Progenitor cell of endocrine pancreas (in vitro differentiated cells): ENCODE measurements at regions not wholly inside any gene's neighbourhood (a gene's known extent, or its start where the extent isn't known, plus 50 kb on each side); places are given as distances from the start of the nearest gene placed in this dataset.
"Not testable (repeated sequence)": the region's sequence is repeated elsewhere in the genome, so short reads cannot be mapped to it uniquely, and the experiment has no call there.

Source experiments
- DNase-seq: peaks from one replicate; pipeline ENCODE4 v3.0.0; 2021; ENCODE audit warnings: low spot score; ENCODE audit not compliant: unreplicated experiment
- H3K27ac Mint-ChIP-seq: 2 replicates; pipeline ENCODE4 v1.8.0; 2021; ENCODE audit warnings: mild to moderate bottlenecking, moderate library complexity, mixed read lengths
- H3K27me3 Mint-ChIP-seq: 2 replicates; pipeline ENCODE4 v1.8.0; 2021; ENCODE audit warnings: mixed read lengths
- H3K36me3 Mint-ChIP-seq: 2 replicates; pipeline ENCODE4 v1.8.0; 2022; ENCODE audit warnings: mixed read lengths; ENCODE audit not compliant: insufficient read depth
- H3K4me1 Mint-ChIP-seq: 2 replicates; pipeline ENCODE4 v1.8.0; 2021; ENCODE audit warnings: low read depth, mixed read lengths
- H3K4me3 Mint-ChIP-seq: 2 replicates; pipeline ENCODE4 v1.8.0; 2021; ENCODE audit warnings: low read depth, mild to moderate bottlenecking, moderate library complexity, mixed read lengths
- H3K9me3 Mint-ChIP-seq: 2 replicates; pipeline ENCODE4 v1.8.0; 2021; ENCODE audit warnings: low read depth, mixed read lengths
- TF ChIP-seq, protein P1 (sequence below): fragments of 200-600 bp; sonication (generic); IDR thresholded peaks from one replicate; pipeline ENCODE4 v1.5.0; 2021; ENCODE audit warnings: antibody characterized with exemption, mild to moderate bottlenecking; ENCODE audit not compliant: unreplicated experiment

DNA sequence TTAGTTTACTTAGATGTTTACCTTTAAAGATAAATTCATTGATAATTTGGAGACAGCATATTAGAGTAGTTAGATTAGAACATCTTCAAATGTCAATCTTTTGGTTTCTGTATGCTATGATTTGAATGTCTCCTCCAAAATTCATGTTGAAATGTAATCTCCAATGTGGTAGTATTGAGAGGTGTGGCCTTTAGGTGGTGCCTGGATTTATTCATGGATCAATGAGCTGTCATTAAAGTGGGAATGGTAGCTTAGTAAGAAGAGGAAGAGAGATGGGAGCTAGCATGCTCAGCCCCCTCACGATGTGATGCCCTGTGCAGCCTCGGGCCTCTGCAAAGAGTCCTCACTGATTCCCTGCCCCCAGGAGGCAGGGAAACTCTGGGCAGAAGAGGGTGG, 133.6 kb upstream of the TUT7 start:
- no peak for DNase-seq
- Mint-ChIP-seq H3K9me3 (no peaks in the 10 kb centered on the region), H3K4me3 (no peak overlapping the region), H3K36me3 (no peaks in the 10 kb centered on the region), H3K27ac (no peak overlapping the region), H3K27me3 (peaks cover 6% of the 10 kb centered on the region), H3K4me1 (peaks cover 6% of the 10 kb centered on the region)
- TF ChIP-seq, protein P1, sequence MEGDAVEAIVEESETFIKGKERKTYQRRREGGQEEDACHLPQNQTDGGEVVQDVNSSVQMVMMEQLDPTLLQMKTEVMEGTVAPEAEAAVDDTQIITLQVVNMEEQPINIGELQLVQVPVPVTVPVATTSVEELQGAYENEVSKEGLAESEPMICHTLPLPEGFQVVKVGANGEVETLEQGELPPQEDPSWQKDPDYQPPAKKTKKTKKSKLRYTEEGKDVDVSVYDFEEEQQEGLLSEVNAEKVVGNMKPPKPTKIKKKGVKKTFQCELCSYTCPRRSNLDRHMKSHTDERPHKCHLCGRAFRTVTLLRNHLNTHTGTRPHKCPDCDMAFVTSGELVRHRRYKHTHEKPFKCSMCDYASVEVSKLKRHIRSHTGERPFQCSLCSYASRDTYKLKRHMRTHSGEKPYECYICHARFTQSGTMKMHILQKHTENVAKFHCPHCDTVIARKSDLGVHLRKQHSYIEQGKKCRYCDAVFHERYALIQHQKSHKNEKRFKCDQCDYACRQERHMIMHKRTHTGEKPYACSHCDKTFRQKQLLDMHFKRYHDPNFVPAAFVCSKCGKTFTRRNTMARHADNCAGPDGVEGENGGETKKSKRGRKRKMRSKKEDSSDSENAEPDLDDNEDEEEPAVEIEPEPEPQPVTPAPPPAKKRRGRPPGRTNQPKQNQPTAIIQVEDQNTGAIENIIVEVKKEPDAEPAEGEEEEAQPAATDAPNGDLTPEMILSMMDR = no peak

- Mint-ChIP-seq H3K9me3 (no peaks in the 10 kb centered on the region), H3K4me1 (peaks cover 6% of the 10 kb centered on the region), H3K4me3 (no peak overlapping the region), H3K27me3 (peaks cover 6% of the 10 kb centered on the region), H3K36me3 (no peaks in the 10 kb centered on the region), H3K27ac (no peak overlapping the region)
- no peak for DNase-seq
- TF ChIP-seq, protein P1 = peak; percentile 81
These were observed 133.0 kb upstream of the TUT7 start for GRCh38 chr9:86486891-86487837.

- Mint-ChIP-seq H3K4me3 (no peak overlapping the region), H3K9me3 (no peaks in the 10 kb centered on the region), H3K36me3 (no peaks in the 10 kb centered on the region), H3K27ac (no peak overlapping the region), H3K4me1 (peaks cover 2% of the 10 kb centered on the region), H3K27me3 (peaks cover 6% of the 10 kb centered on the region)
- DNase-seq = no peak
- TF ChIP-seq, protein P1 = no peak
These were observed 131.1 kb upstream of the TUT7 start for GRCh38 chr9:86485359-86485758.

DNA sequence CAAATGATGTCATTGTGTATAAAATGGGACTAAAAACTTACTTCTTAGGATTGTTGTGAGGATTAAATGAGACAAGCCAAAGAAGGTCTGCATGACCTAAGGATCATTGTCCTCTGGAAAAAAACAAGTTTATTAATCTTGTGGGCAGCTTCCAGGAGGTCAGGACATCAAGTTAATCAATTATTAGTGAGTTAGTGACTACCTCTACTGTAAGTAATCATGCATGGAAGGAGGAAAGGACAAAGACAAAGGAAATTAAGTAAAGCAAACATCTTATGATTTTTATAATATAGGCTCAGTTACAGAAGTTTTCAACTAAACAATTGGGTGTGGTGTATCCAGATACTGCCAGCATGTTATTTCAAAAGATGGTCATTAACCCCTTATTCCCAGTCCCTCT, 129.3 kb upstream of the TUT7 start:
- H3K27ac Mint-ChIP-seq = no peak overlapping the region
- H3K9me3 Mint-ChIP-seq = no peaks in the 10 kb centered on the region
- H3K4me1 Mint-ChIP-seq = peaks cover 2% of the 10 kb centered on the region

GRCh38 chr9:86481466-86481865, 127.3 kb upstream of the TUT7 start:
- no peaks in the 10 kb centered on the region for H3K9me3 Mint-ChIP-seq
- H3K4me3 Mint-ChIP-seq = no peak overlapping the region
- H3K27me3 Mint-ChIP-seq = peaks cover 5% of the 10 kb centered on the region
- TF ChIP-seq, protein P1 = no peak
- no peaks in the 10 kb centered on the region for H3K36me3 Mint-ChIP-seq
- H3K27ac Mint-ChIP-seq = no peak overlapping the region
- H3K4me1 Mint-ChIP-seq = no peaks in the 10 kb centered on the region
- DNase-seq = no peak

More for the DNA sequence above, 129.3 kb upstream of the TUT7 start:
- H3K36me3 Mint-ChIP-seq = no peaks in the 10 kb centered on the region
- TF ChIP-seq, protein P1 = no peak
- peaks cover 6% of the 10 kb centered on the region for H3K27me3 Mint-ChIP-seq
- no peak for DNase-seq
- H3K4me3 Mint-ChIP-seq = no peak overlapping the region

DNA sequence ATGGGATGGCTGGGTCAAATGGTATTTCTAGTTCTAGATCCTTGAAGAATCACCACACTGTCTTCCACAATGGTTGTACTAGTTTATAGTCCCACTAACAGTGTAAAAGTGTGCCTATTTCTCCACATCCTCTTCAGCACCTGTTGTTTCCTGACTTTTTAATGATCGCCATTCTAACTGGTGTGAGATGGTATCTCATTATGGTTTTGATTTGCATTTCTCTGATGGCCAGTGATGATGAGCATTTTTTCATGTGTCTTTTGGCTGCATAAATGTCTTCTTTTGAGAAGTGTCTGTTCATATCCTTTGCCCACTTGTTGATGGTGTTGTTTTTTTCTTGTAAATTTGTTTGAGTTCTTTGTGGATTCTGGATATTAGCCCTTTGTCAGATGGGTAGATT, 121.0 kb upstream of the TUT7 start:
- not testable (repeated sequence) for H3K4me3 Mint-ChIP-seq, H3K4me1 Mint-ChIP-seq, H3K9me3 Mint-ChIP-seq, H3K27me3 Mint-ChIP-seq, H3K27ac Mint-ChIP-seq, DNase-seq, H3K36me3 Mint-ChIP-seq
